Activated CD4-positive, alpha-beta memory T cell treated with anti-CD3 and anti-CD28 coated beads, Interleukin-2, amount 10 ng/mL, durations not matched to agents 7 days and 5 days (primary cell): ENCODE measurements at regions not wholly inside any gene's neighbourhood (a gene's known extent, or its start where the extent isn't known, plus 50 kb on each side); places are given as distances from the start of the nearest gene placed in this dataset.

Source experiments
- CTCF ChIA-PET: fragments of 350-600 bp; sonication (Branson Sonifier 250); formaldehyde crosslinking; loops from one replicate; lab custom pipeline; 2021; ENCODE audit warnings: antibody characterized with exemption, inconsistent platforms; lab: Charles Lee
- POLR2A ChIA-PET: fragments of 350-600 bp; sonication (Branson Sonifier 250); formaldehyde crosslinking; loops from one replicate; lab custom pipeline; 2021; ENCODE audit warnings: antibody characterized with exemption; lab: Charles Lee
- DNase-seq: peaks from one replicate; pipeline ENCODE4 v3.0.0-alpha.2; 2020
- H3K27ac Mint-ChIP-seq: one replicate; pipeline ENCODE4 v1.8.0; 2021; ENCODE audit warnings: mild to moderate bottlenecking, mixed read lengths
- H3K27me3 Mint-ChIP-seq: one replicate; pipeline ENCODE4 v1.8.0; 2021; ENCODE audit warnings: mixed read lengths
- H3K36me3 Mint-ChIP-seq: one replicate; pipeline ENCODE4 v1.8.0; 2021; ENCODE audit warnings: low read depth, mixed read lengths
- H3K4me1 Mint-ChIP-seq: one replicate; pipeline ENCODE4 v1.8.0; 2021; ENCODE audit warnings: mixed read lengths
- H3K4me3 Mint-ChIP-seq: one replicate; pipeline ENCODE4 v1.8.0; 2021; ENCODE audit warnings: mild to moderate bottlenecking, mixed read lengths
- H3K9me3 Mint-ChIP-seq: one replicate; pipeline ENCODE4 v1.8.0; 2021; ENCODE audit warnings: mixed read lengths

- Mint-ChIP-seq H3K9me3 (no peaks in the 10 kb centered on the region), H3K4me1 (no peaks in the 10 kb centered on the region), H3K27me3 (peaks cover 4% of the 10 kb centered on the region), H3K36me3 (no peaks in the 10 kb centered on the region), H3K27ac (no peak overlapping the region), H3K4me3 (no peak overlapping the region)
- no peak for DNase-seq
- ChIA-PET CTCF (no interaction called here), POLR2A (no interaction called here)
These were observed 423.1 kb downstream of the BCOR start for GRCh38 chrX:39674490-39675161.

GRCh38 chrX:39675162-39675553, 422.6 kb downstream of the BCOR start:
- Mint-ChIP-seq H3K4me3 (no peak overlapping the region), H3K9me3 (no peaks in the 10 kb centered on the region), H3K27me3 (peaks cover 4% of the 10 kb centered on the region), H3K27ac (no peak overlapping the region), H3K36me3 (no peaks in the 10 kb centered on the region), H3K4me1 (no peaks in the 10 kb centered on the region)
- DNase-seq: no peak
- CTCF ChIA-PET: no interaction called here
- POLR2A ChIA-PET: no interaction called here

- H3K9me3 Mint-ChIP-seq: no peaks in the 10 kb centered on the region
These were observed 422.1 kb downstream of the BCOR start for GRCh38 chrX:39675619-39676018.

GRCh38 chrX:39676434-39676833, 421.3 kb downstream of the BCOR start:
- no peak overlapping the region for H3K4me3 Mint-ChIP-seq
- no peaks in the 10 kb centered on the region for H3K4me1 Mint-ChIP-seq
- no peak for DNase-seq
- H3K27ac Mint-ChIP-seq: no peak overlapping the region
- ChIA-PET CTCF (no interaction called here), POLR2A (no interaction called here)
- H3K36me3 Mint-ChIP-seq: no peaks in the 10 kb centered on the region
- peaks cover 4% of the 10 kb centered on the region for H3K27me3 Mint-ChIP-seq
- H3K9me3 Mint-ChIP-seq: no peaks in the 10 kb centered on the region

More at GRCh38 chrX:39675619-39676018, 422.1 kb downstream of the BCOR start:
- H3K4me3 Mint-ChIP-seq: no peak overlapping the region
- no peaks in the 10 kb centered on the region for H3K36me3 Mint-ChIP-seq
- H3K4me1 Mint-ChIP-seq: no peaks in the 10 kb centered on the region
- H3K27ac Mint-ChIP-seq: no peak overlapping the region
- CTCF ChIA-PET: no interaction called here
- POLR2A ChIA-PET: no interaction called here
- DNase-seq: no peak
- peaks cover 4% of the 10 kb centered on the region for H3K27me3 Mint-ChIP-seq

GRCh38 chrX:39677585-39677977, 420.2 kb downstream of the BCOR start:
- POLR2A ChIA-PET: no interaction called here
- H3K9me3 Mint-ChIP-seq: no peaks in the 10 kb centered on the region
- H3K27ac Mint-ChIP-seq: no peak overlapping the region
- no peak for DNase-seq
- H3K4me1 Mint-ChIP-seq: no peaks in the 10 kb centered on the region
- peaks cover 4% of the 10 kb centered on the region for H3K27me3 Mint-ChIP-seq
- no peak overlapping the region for H3K4me3 Mint-ChIP-seq
- CTCF ChIA-PET: interaction anchor here (0.5 kb wide), 1 partner anchor 8 kb away, joined by 3 read pairs; no protein-coding TSS in a partner anchor
- H3K36me3 Mint-ChIP-seq: no peaks in the 10 kb centered on the region

- CTCF ChIA-PET: interaction anchor here (0.5 kb wide), 1 partner anchor 8 kb away, joined by 3 read pairs; no protein-coding TSS in a partner anchor
- no peaks in the 10 kb centered on the region for H3K4me1 Mint-ChIP-seq
- no peaks in the 10 kb centered on the region for H3K36me3 Mint-ChIP-seq
- no peak overlapping the region for H3K27ac Mint-ChIP-seq
- DNase-seq: no peak
- H3K9me3 Mint-ChIP-seq: no peaks in the 10 kb centered on the region
- POLR2A ChIA-PET: no interaction called here
- H3K4me3 Mint-ChIP-seq: no peak overlapping the region
- peaks cover 4% of the 10 kb centered on the region for H3K27me3 Mint-ChIP-seq
These were observed 419.6 kb downstream of the BCOR start for GRCh38 chrX:39677978-39678791.

- Mint-ChIP-seq H3K27me3 (peaks cover under 1% of the 10 kb centered on the region), H3K9me3 (no peaks in the 10 kb centered on the region), H3K4me1 (no peaks in the 10 kb centered on the region), H3K4me3 (no peak overlapping the region), H3K36me3 (no peaks in the 10 kb centered on the region), H3K27ac (no peak overlapping the region)
- ChIA-PET CTCF (no interaction called here), POLR2A (no interaction called here)
- DNase-seq: no peak
These were observed 418.8 kb downstream of the BCOR start for GRCh38 chrX:39678914-39679313.

- Mint-ChIP-seq H3K27ac (no peak overlapping the region), H3K9me3 (no peaks in the 10 kb centered on the region), H3K4me1 (no peaks in the 10 kb centered on the region), H3K36me3 (no peaks in the 10 kb centered on the region), H3K27me3 (no peaks in the 10 kb centered on the region), H3K4me3 (no peak overlapping the region)
- ChIA-PET POLR2A (no interaction called here), CTCF (no interaction called here)
- no peak for DNase-seq
These were observed 418.1 kb downstream of the BCOR start for GRCh38 chrX:39679497-39680157.

GRCh38 chrX:39681885-39682284, 415.9 kb downstream of the BCOR start:
- Mint-ChIP-seq H3K36me3 (no peaks in the 10 kb centered on the region), H3K4me1 (no peaks in the 10 kb centered on the region), H3K4me3 (no peak overlapping the region), H3K27me3 (peaks cover 3% of the 10 kb centered on the region), H3K27ac (no peak overlapping the region), H3K9me3 (no peaks in the 10 kb centered on the region)
- no peak for DNase-seq
- POLR2A ChIA-PET: no interaction called here
- CTCF ChIA-PET: no interaction called here

- Mint-ChIP-seq H3K27ac (no peak overlapping the region), H3K27me3 (peaks cover 7% of the 10 kb centered on the region)
- POLR2A ChIA-PET: no interaction called here
These were observed 415.0 kb downstream of the BCOR start for GRCh38 chrX:39682778-39683177.

GRCh38 chrX:39688219-39688575, 409.6 kb downstream of the BCOR start:
- ChIA-PET CTCF (no interaction called here), POLR2A (no interaction called here)
- peaks cover 33% of the 10 kb centered on the region for H3K27me3 Mint-ChIP-seq

More at GRCh38 chrX:39682778-39683177, 415.0 kb downstream of the BCOR start:
- Mint-ChIP-seq H3K9me3 (no peaks in the 10 kb centered on the region), H3K4me3 (no peak overlapping the region), H3K4me1 (no peaks in the 10 kb centered on the region), H3K36me3 (no peaks in the 10 kb centered on the region)
- no peak for DNase-seq
- CTCF ChIA-PET: no interaction called here

GRCh38 chrX:39688576-39689375, 409.0 kb downstream of the BCOR start:
- Mint-ChIP-seq H3K4me3 (no peak overlapping the region), H3K4me1 (no peaks in the 10 kb centered on the region), H3K36me3 (no peaks in the 10 kb centered on the region), H3K9me3 (no peaks in the 10 kb centered on the region), H3K27me3 (peaks cover 33% of the 10 kb centered on the region), H3K27ac (no peak overlapping the region)
- POLR2A ChIA-PET: no interaction called here
- no peak for DNase-seq
- CTCF ChIA-PET: no interaction called here

More at GRCh38 chrX:39688219-39688575, 409.6 kb downstream of the BCOR start:
- no peaks in the 10 kb centered on the region for H3K36me3 Mint-ChIP-seq
- no peak overlapping the region for H3K27ac Mint-ChIP-seq
- no peaks in the 10 kb centered on the region for H3K9me3 Mint-ChIP-seq
- H3K4me3 Mint-ChIP-seq: no peak overlapping the region
- H3K4me1 Mint-ChIP-seq: no peaks in the 10 kb centered on the region
- DNase-seq: no peak
